Sigmoid colon (tissue), 6 donors: ENCODE measurements at regions not wholly inside any gene's neighbourhood (a gene's known extent, or its start where the extent isn't known, plus 50 kb on each side); places are given as distances from the start of the nearest gene placed in this dataset.

Experiments
- DNase-seq: peaks from one replicate; pipeline ENCODE4 v3.0.0-alpha.2; 2019
- H3K27ac ChIP-seq, 4 donors: fragments of 200-600 bp; sonication (generic); one replicate each; pipeline ENCODE4 v1.5.1; 2016 to 2019; ENCODE audit warnings: mild to moderate bottlenecking in 1 of 4
- H3K27me3 ChIP-seq, 3 donors: fragments of 200-600 bp; sonication (generic); one replicate each; pipeline ENCODE4 v1.5.1; 2019; ENCODE audit warnings: mild to moderate bottlenecking in 1 of 3
- H3K36me3 ChIP-seq, 4 donors: fragments of 200-600 bp; sonication (generic); one replicate each; pipeline ENCODE4 v1.5.1; 2016 to 2019
- H3K4me1 ChIP-seq, 4 donors: fragments of 200-600 bp; sonication (generic); one replicate each; pipeline ENCODE4 v1.5.1; 2017 to 2019
- H3K4me3 ChIP-seq, 4 donors: fragments of 200-600 bp; sonication (generic); one replicate each; pipeline ENCODE4 v1.5.1; 2017 to 2019; ENCODE audit warnings: mild to moderate bottlenecking in 2 of 4, moderate library complexity in 1 of 4
- H3K9me3 ChIP-seq, 4 donors: fragments of 200-600 bp in 3 of 4; sonication (generic) in 3 of 4; one replicate each; pipeline versions ENCODE4 v1.5.1 to v1.6.1; 2013 to 2019
- EP300 ChIP-seq, 4 donors: sonication (generic); formaldehyde crosslinking; IDR thresholded peaks; one replicate each; pipeline ENCODE4 v1.6.1; 2017; ENCODE audit warnings: antibody characterized with exemption in 4 of 4
- POLR2A ChIP-seq, 2 donors: fragments of 450-650 bp; IDR thresholded peaks; one replicate each; pipeline ENCODE4 v1.6.1; 2016; ENCODE audit warnings: antibody characterized with exemption in 2 of 2, mild to moderate bottlenecking in 2 of 2, moderate library complexity in 2 of 2
- POLR2AphosphoS5 ChIP-seq, 4 donors: sonication (generic); formaldehyde crosslinking; IDR thresholded peaks; one replicate each; pipeline ENCODE4 v1.6.1; 2017; ENCODE audit warnings: antibody characterized with exemption in 4 of 4
- WGBS, 2 donors: extraction: QIAGEN DNeasy Blood & Tissue Kit; methylation state at CpG; one replicate each; pipeline ENCODE4 v1.1.7; 2013; 5-methylcytosine and 5-hydroxymethylcytosine counted together
- intact Hi-C: fragments of 100-400 bp; cut with DNase I; formaldehyde crosslinking; loops from one replicate; pipeline ENCODE4 v1.15.1; 2023
- TF ChIP-seq, protein P1 (sequence below), 4 experiments: fragments of 450-650 bp in 3 of 4; fragments of 200-600 bp in 1 of 4; IDR thresholded peaks; one replicate each; pipeline ENCODE4 v1.5.1; 2016 to 2019; ENCODE audit warnings: antibody characterized with exemption in 4 of 4, mild to moderate bottlenecking in 3 of 4, moderate library complexity in 2 of 4
- donor health status: healthy with polysubstance abuse.
- donor health status: healthy.

DNA sequence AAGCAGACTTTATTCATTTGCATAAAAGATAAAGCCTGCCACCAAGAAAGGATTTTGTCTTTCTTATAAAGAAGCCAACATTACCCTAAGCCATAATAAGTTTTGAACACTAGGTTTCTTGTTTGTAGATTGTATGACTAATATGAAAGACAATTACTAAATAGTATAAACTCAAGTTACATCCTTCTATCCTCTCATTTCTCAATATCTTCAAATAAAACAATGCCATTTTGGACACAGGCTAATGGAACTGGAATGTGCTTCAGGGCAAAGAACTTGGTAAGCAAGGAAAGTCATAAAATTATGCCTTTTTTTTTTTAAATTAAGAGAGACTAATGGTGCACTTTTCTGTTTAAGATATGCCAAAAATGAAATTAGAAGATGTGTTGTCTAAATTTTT lies 137.7 kb downstream of the DKK1 start:
- no peaks in the 10 kb centered on the region for H3K4me1 ChIP-seq
- no peaks in the 10 kb centered on the region for H3K9me3 ChIP-seq
- no peak overlapping the region for H3K4me3 ChIP-seq
- DNase-seq: no peak
- intact Hi-C loops: no loop called here
- H3K27me3 ChIP-seq: no peaks in the 10 kb centered on the region
- H3K36me3 ChIP-seq: no peaks in the 10 kb centered on the region
- no peak overlapping the region for H3K27ac ChIP-seq
- TF ChIP-seq EP300 (IDR thresholded peaks at IDR 0.05): no peak
- TF ChIP-seq POLR2A (IDR thresholded peaks at IDR 0.05): no peak

DNA sequence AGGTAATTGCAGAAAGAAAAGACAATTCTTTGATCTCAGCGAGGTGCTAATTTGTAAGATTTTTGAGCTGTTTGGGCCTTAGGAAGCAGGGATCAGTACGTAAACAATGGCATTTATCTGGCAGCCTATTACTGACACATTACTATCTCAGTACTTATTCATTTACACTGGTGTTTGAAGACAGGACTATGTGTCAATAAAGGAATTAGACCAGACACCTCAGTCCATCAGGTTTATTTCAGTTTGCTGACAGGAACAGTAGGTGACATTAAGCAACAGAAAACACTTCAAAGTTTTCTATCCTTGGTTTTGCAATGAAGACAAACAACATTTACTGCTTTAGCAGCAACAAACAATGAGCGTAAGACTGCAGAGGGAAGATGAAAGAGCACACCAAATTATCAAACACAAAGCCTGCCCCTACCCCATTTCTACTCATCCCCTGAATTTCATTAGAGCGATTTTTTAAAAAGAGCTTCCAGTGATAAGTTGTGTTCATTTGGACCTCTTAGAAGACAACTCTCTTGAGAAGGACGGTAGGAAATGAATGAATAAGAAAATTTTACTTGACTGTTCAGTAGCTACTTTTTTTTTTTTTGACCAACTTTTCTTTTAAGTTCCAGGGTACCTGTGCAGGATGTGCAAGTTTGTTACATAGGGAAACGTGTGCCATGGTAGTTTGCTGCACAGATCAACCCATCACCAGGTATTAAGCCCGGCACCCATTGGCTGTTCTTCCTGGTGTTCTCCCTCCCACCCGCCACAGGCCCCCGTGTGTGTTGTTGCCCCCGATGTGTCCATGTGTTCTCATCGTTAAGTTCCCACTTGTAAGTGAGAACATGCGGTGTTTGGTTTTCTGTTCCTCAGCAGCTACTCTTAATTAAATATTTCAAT lies 138.8 kb downstream of the DKK1 start:
- WGBS, 2 donors: 53 to 68% methylated on average over 12 of the region's 12 CpGs

DNA sequence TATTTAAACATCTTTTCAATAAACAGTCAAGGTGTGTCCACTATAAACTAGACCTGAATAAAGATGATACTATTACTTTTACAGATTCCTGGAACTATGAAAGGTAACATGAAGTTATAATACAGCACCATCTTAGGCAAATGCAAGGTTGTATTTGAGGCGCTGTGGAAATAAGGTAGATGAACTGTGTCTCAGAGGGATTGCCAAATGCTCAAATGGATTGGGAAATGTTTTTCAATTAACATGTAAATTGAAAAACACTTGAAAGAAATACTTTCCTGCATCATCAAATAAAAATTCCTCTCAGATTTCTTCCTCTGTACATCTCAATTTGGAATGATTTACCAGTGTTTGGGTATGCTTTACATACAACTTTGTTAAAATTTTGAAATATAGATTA lies 139.4 kb downstream of the DKK1 start:
- TF ChIP-seq, protein P1, sequence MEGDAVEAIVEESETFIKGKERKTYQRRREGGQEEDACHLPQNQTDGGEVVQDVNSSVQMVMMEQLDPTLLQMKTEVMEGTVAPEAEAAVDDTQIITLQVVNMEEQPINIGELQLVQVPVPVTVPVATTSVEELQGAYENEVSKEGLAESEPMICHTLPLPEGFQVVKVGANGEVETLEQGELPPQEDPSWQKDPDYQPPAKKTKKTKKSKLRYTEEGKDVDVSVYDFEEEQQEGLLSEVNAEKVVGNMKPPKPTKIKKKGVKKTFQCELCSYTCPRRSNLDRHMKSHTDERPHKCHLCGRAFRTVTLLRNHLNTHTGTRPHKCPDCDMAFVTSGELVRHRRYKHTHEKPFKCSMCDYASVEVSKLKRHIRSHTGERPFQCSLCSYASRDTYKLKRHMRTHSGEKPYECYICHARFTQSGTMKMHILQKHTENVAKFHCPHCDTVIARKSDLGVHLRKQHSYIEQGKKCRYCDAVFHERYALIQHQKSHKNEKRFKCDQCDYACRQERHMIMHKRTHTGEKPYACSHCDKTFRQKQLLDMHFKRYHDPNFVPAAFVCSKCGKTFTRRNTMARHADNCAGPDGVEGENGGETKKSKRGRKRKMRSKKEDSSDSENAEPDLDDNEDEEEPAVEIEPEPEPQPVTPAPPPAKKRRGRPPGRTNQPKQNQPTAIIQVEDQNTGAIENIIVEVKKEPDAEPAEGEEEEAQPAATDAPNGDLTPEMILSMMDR (IDR thresholded peaks at IDR 0.05): no peak
- no peak for TF ChIP-seq EP300 (IDR thresholded peaks at IDR 0.05)
- TF ChIP-seq POLR2AphosphoS5 (IDR thresholded peaks at IDR 0.05): no peak
- TF ChIP-seq POLR2A (IDR thresholded peaks at IDR 0.05): no peak
- DNase-seq: no peak
- Histone ChIP-seq H3K27ac (no peak overlapping the region), H3K4me3 (no peak overlapping the region), H3K27me3 (no peaks in the 10 kb centered on the region), H3K9me3 (no peaks in the 10 kb centered on the region), H3K4me1 (no peaks in the 10 kb centered on the region), H3K36me3 (no peaks in the 10 kb centered on the region)
- intact Hi-C loops: no loop called here
- WGBS, 2 donors: 91 to 92% methylated on average over 1 of the region's 1 CpG

More for the DNA sequence above, 138.8 kb downstream of the DKK1 start:
- no peaks in the 10 kb centered on the region for H3K36me3 ChIP-seq
- intact Hi-C loops: no loop called here
- H3K4me1 ChIP-seq: no peaks in the 10 kb centered on the region
- TF ChIP-seq EP300 (IDR thresholded peaks at IDR 0.05): no peak
- TF ChIP-seq, protein P1 (IDR thresholded peaks at IDR 0.05): no peak
- no peak for TF ChIP-seq POLR2AphosphoS5 (IDR thresholded peaks at IDR 0.05)
- TF ChIP-seq POLR2A (IDR thresholded peaks at IDR 0.05): no peak
- H3K9me3 ChIP-seq: no peaks in the 10 kb centered on the region
- no peaks in the 10 kb centered on the region for H3K27me3 ChIP-seq
- H3K27ac ChIP-seq: no peak overlapping the region
- DNase-seq: no peak
- no peak overlapping the region for H3K4me3 ChIP-seq

DNA sequence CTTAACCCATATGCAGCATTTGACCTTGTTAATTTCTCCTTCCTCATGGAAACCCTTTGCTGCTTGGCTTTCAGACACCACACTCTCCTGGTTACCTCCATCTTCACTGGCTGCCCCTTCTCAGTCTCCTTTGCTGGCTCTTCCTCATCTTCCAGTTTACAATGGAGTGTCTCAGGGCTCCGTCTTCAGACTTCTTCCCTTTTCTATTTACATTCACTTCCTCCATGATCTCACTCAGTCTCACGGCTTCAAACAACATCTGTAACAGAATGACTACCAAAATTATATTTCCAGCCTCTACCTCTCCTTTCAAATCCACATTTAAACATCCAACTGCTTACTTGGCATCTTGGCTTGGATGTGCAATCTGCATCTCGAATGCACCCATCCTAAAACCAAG lies 140.4 kb downstream of the DKK1 start:
- Histone ChIP-seq H3K9me3 (no peaks in the 10 kb centered on the region), H3K27ac (no peak overlapping the region), H3K4me3 (no peak overlapping the region), H3K36me3 (no peaks in the 10 kb centered on the region), H3K27me3 (no peaks in the 10 kb centered on the region), H3K4me1 (no peaks in the 10 kb centered on the region)
- TF ChIP-seq EP300 (IDR thresholded peaks at IDR 0.05) (no peak), POLR2A (IDR thresholded peaks at IDR 0.05) (no peak)
- TF ChIP-seq, protein P1 (IDR thresholded peaks at IDR 0.05): no peak
- WGBS, 2 donors: 61 to 66% methylated on average over 3 of the region's 3 CpGs
- DNase-seq: no peak
- intact Hi-C loops: no loop called here

DNA sequence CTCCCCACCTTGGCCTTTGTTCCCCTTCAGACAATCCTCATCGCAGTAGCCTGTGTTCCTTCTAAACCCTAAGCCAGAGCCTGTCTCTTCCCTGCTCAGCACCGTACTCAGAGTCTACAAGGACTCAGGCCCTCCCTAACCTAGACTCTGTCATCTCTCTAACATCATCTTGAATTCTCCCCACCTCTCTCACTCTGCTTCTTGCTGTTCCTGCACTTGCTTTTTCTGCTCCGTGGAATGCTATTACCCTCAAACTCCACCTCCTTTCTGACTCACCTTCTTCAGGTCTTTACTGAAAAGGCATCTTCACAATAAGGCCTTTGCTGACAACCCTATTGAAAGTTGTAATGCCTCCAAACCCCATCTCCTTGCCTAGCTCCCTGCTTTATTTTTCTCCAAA lies 141.0 kb downstream of the DKK1 start:
- intact Hi-C loops: no loop called here
- Histone ChIP-seq H3K4me3 (no peak overlapping the region), H3K4me1 (no peaks in the 10 kb centered on the region), H3K9me3 (no peaks in the 10 kb centered on the region), H3K36me3 (no peaks in the 10 kb centered on the region), H3K27me3 (no peaks in the 10 kb centered on the region), H3K27ac (no peak overlapping the region)
- DNase-seq: no peak
- TF ChIP-seq POLR2AphosphoS5 (IDR thresholded peaks at IDR 0.05): no peak
- TF ChIP-seq, protein P1 (IDR thresholded peaks at IDR 0.05): no peak
- WGBS, 2 donors: 58 to 80% methylated on average over 3 of the region's 3 CpGs
